GM23248 (cell line): ENCODE measurements at regions not wholly inside any gene's neighbourhood (a gene's known extent, or its start where the extent isn't known, plus 50 kb on each side); places are given as distances from the start of the nearest gene placed in this dataset.

Experiments used
- DNase-seq: peaks from one replicate; pipeline ENCODE4 v3.0.0-alpha.2; 2015
- H2AFZ ChIP-seq: fragments of 200-600 bp; sonication (generic); 2 replicates; pipeline ENCODE4 v1.6.1; 2016; ENCODE audit warnings: antibody characterized with exemption
- H3F3A ChIP-seq: fragments of 200-600 bp; sonication (generic); 2 replicates; pipeline ENCODE4 v1.6.1; 2016; ENCODE audit warnings: mild to moderate bottlenecking, antibody characterized with exemption, mixed run types; ENCODE audit not compliant: insufficient read depth
- H3K27ac ChIP-seq: fragments of 200-600 bp; sonication (generic); 2 replicates; pipeline ENCODE4 v1.5.1; 2016; ENCODE audit warnings: mild to moderate bottlenecking
- H3K27me3 ChIP-seq: fragments of 200-600 bp; sonication (generic); replicated peaks from 2 replicates; pipeline ENCODE4 v1.6.1; 2016; ENCODE audit warnings: mild to moderate bottlenecking; ENCODE audit not compliant: insufficient read depth
- H3K36me3 ChIP-seq: fragments of 200-600 bp; sonication (generic); 2 replicates; pipeline ENCODE4 v1.6.1; 2016; ENCODE audit warnings: low read depth, mild to moderate bottlenecking
- H3K4me1 ChIP-seq: fragments of 200-600 bp; sonication (generic); 2 replicates; pipeline ENCODE4 v1.6.1; 2016; ENCODE audit warnings: mild to moderate bottlenecking; ENCODE audit not compliant: insufficient read depth
- H3K4me2 ChIP-seq: fragments of 200-600 bp; sonication (generic); one replicate; pipeline ENCODE4 v1.6.1; 2016; ENCODE audit warnings: mild to moderate bottlenecking; ENCODE audit not compliant: unreplicated experiment
- H3K4me3 ChIP-seq: fragments of 200-600 bp; sonication (generic); 2 replicates; pipeline ENCODE4 v1.5.1; 2016; ENCODE audit warnings: mild to moderate bottlenecking
- H3K79me2 ChIP-seq: fragments of 200-600 bp; sonication (generic); 2 replicates; pipeline ENCODE4 v1.6.1; 2016; ENCODE audit warnings: mild to moderate bottlenecking; ENCODE audit not compliant: insufficient read depth
- H3K9ac ChIP-seq: fragments of 200-600 bp; sonication (generic); 2 replicates; pipeline ENCODE4 v1.6.1; 2016; ENCODE audit warnings: mild to moderate bottlenecking
- H3K9me2 ChIP-seq: fragments of 200-600 bp; sonication (generic); 2 replicates; pipeline ENCODE4 v1.6.1; 2016; ENCODE audit warnings: mixed run types, mild to moderate bottlenecking, moderate library complexity; ENCODE audit not compliant: insufficient read depth
- H3K9me3 ChIP-seq: fragments of 200-600 bp; sonication (generic); one replicate; pipeline ENCODE4 v1.6.1; 2017; ENCODE audit warnings: low read depth
- H4K20me1 ChIP-seq: fragments of 200-600 bp; sonication (generic); 2 replicates; pipeline ENCODE4 v1.6.0; 2016; ENCODE audit not compliant: insufficient read depth
- EZH2 ChIP-seq: fragments of 200-600 bp; sonication (generic); IDR thresholded peaks from 2 replicates; pipeline ENCODE4 v1.6.1; 2018; ENCODE audit warnings: antibody characterized with exemption, mild to moderate bottlenecking; ENCODE audit not compliant: insufficient read depth, poor library complexity, severe bottlenecking
- EZH2phosphoT487 ChIP-seq: fragments of 200-600 bp; sonication (generic); IDR thresholded peaks from 2 replicates; pipeline ENCODE4 v1.6.1; 2018; ENCODE audit warnings: antibody characterized with exemption, moderate library complexity, mild to moderate bottlenecking, low read depth; ENCODE audit not compliant: insufficient read depth
- WGBS, 2 experiments: methylation state at CpG; one replicate each; pipeline ENCODE4 v1.1.6; 2015 to 2017; ENCODE audit warnings: low lambda C conversion rate in 2 of 2, low coverage in 1 of 2; ENCODE audit errors: missing lambda C conversion rate in 2 of 2; 5-methylcytosine and 5-hydroxymethylcytosine counted together
- in situ Hi-C: fragments of 300-500 bp; cut with MboI; formaldehyde crosslinking; loops from 2 replicates; pipeline ENCODE4 v1.15.0; 2020

GRCh38 chr7:12110425-12110824, 100.7 kb upstream of the TMEM106B start:
- H3K4me1 ChIP-seq: no peaks in the 10 kb centered on the region
- H3K27me3 ChIP-seq: peaks cover 41% of the 10 kb centered on the region; the same call in 1 of the 2 replicates
- TF ChIP-seq EZH2phosphoT487 (no peak), EZH2 (no peak)
- H4K20me1 ChIP-seq: no peaks in the 10 kb centered on the region
- no peaks in the 10 kb centered on the region for H3K36me3 ChIP-seq
- no peak overlapping the region for H3K4me3 ChIP-seq
- H3K9me2 ChIP-seq: no peaks in the 10 kb centered on the region
- no peak overlapping the region for H3K4me2 ChIP-seq
- H3K79me2 ChIP-seq: no peaks in the 10 kb centered on the region
- DNase-seq: no peak
- H3K9ac ChIP-seq: no peak overlapping the region
- in situ Hi-C loops: no loop called here
- H2AFZ ChIP-seq: no peak overlapping the region
- no peaks in the 10 kb centered on the region for H3F3A ChIP-seq
- H3K27ac ChIP-seq: no peak overlapping the region
- 13 to 14% methylated on average over 3 of the region's 3 CpGs for WGBS, 2 experiments
- H3K9me3 ChIP-seq: no peaks in the 10 kb centered on the region

GRCh38 chr7:12111422-12112405, 99.4 kb upstream of the TMEM106B start:
- no peaks in the 10 kb centered on the region for H3K4me1 ChIP-seq
- no peaks in the 10 kb centered on the region for H3K36me3 ChIP-seq
- 0 out of 2 replicates have a peak overlapping the region, but pooled peaks have one; percentile 14 for H3K4me3 ChIP-seq
- no peak overlapping the region for H3K9ac ChIP-seq
- H3F3A ChIP-seq: no peaks in the 10 kb centered on the region
- H3K9me2 ChIP-seq: no peaks in the 10 kb centered on the region
- in situ Hi-C loops: no loop called here
- TF ChIP-seq EZH2: no peak
- no peak for TF ChIP-seq EZH2phosphoT487
- peaks cover 41% of the 10 kb centered on the region; the same call in 1 of the 2 replicates for H3K27me3 ChIP-seq
- H3K79me2 ChIP-seq: no peaks in the 10 kb centered on the region
- H3K4me2 ChIP-seq: peak overlapping the region; percentile 16
- no peaks in the 10 kb centered on the region for H4K20me1 ChIP-seq
- DNase-seq: peak; percentile 19
- H2AFZ ChIP-seq: peak overlapping the region; percentile 51
- 5 to 11% methylated on average over 24 to 45 of the region's 47 CpGs for WGBS, 2 experiments
- H3K9me3 ChIP-seq: no peaks in the 10 kb centered on the region
- no peak overlapping the region for H3K27ac ChIP-seq

- no peaks in the 10 kb centered on the region for H4K20me1 ChIP-seq
- H3K9ac ChIP-seq: no peak overlapping the region
- H3K79me2 ChIP-seq: no peaks in the 10 kb centered on the region
- no peak overlapping the region for H3K27ac ChIP-seq
- no peak for TF ChIP-seq EZH2phosphoT487
- TF ChIP-seq EZH2: no peak
- no peak overlapping the region for H2AFZ ChIP-seq
- DNase-seq: no peak
- H3F3A ChIP-seq: no peaks in the 10 kb centered on the region
- H3K27me3 ChIP-seq: 0 out of 2 replicates have a peak, but pooled peaks cover 16% of the 10 kb centered on the region
- no peak overlapping the region for H3K4me2 ChIP-seq
- H3K9me2 ChIP-seq: no peaks in the 10 kb centered on the region
- WGBS, 2 experiments: 52 to 53% methylated on average over 2 of the region's 2 CpGs
- no peaks in the 10 kb centered on the region for H3K4me1 ChIP-seq
- no peaks in the 10 kb centered on the region for H3K36me3 ChIP-seq
- H3K9me3 ChIP-seq: no peaks in the 10 kb centered on the region
- H3K4me3 ChIP-seq: no peak overlapping the region
- in situ Hi-C loops: no loop called here
Measured at GRCh38 chr7:12117170-12117569, 93.9 kb upstream of the TMEM106B start.

GRCh38 chr7:12119620-12120303, 91.3 kb upstream of the TMEM106B start:
- H3K79me2 ChIP-seq: no peaks in the 10 kb centered on the region
- no peak overlapping the region for H3K9ac ChIP-seq
- no peaks in the 10 kb centered on the region for H3K36me3 ChIP-seq
- H3K4me2 ChIP-seq: no peak overlapping the region
- in situ Hi-C loops: no loop called here
- no peaks in the 10 kb centered on the region for H3K27me3 ChIP-seq
- no peaks in the 10 kb centered on the region for H4K20me1 ChIP-seq
- no peaks in the 10 kb centered on the region for H3K9me3 ChIP-seq
- H3F3A ChIP-seq: no peaks in the 10 kb centered on the region
- no peak overlapping the region for H2AFZ ChIP-seq
- WGBS, 2 experiments: 4% methylated on average over 4 of the region's 4 CpGs
- no peak for DNase-seq
- no peaks in the 10 kb centered on the region for H3K9me2 ChIP-seq
- H3K4me3 ChIP-seq: no peak overlapping the region
- H3K27ac ChIP-seq: no peak overlapping the region
- H3K4me1 ChIP-seq: no peaks in the 10 kb centered on the region
- TF ChIP-seq EZH2 (no peak), EZH2phosphoT487 (no peak)
